Type B pancreatic cell (in vitro differentiated cells): ENCODE measurements at regions not wholly inside any gene's neighbourhood (a gene's known extent, or its start where the extent isn't known, plus 50 kb on each side); places are given as distances from the start of the nearest gene placed in this dataset.
"Not testable (repeated sequence)": the region's sequence is repeated elsewhere in the genome, so short reads cannot be mapped to it uniquely, and the experiment has no call there.

Source experiments
- DNase-seq: peaks from one replicate; pipeline ENCODE4 v3.0.0; 2021; ENCODE audit warnings: mixed read lengths; ENCODE audit not compliant: unreplicated experiment; ENCODE audit errors: extremely low spot score
- H3K27ac Mint-ChIP-seq: 2 replicates; pipeline ENCODE4 v1.8.0; 2021; ENCODE audit warnings: mild to moderate bottlenecking, mixed read lengths
- H3K27me3 Mint-ChIP-seq: 2 replicates; pipeline ENCODE4 v1.8.0; 2021; ENCODE audit warnings: mixed read lengths
- H3K36me3 Mint-ChIP-seq: 2 replicates; pipeline ENCODE4 v1.8.0; 2021; ENCODE audit warnings: mixed read lengths
- H3K4me1 Mint-ChIP-seq: one replicate; pipeline ENCODE4 v1.8.0; 2021; ENCODE audit warnings: mixed read lengths; ENCODE audit not compliant: unreplicated experiment
- H3K4me3 Mint-ChIP-seq: 2 replicates; pipeline ENCODE4 v1.8.0; 2021; ENCODE audit warnings: mild to moderate bottlenecking, mixed read lengths
- H3K9me3 Mint-ChIP-seq: 2 replicates; pipeline ENCODE4 v1.8.0; 2021; ENCODE audit warnings: mixed read lengths
- TF ChIP-seq, protein P1 (sequence below): fragments of 200-600 bp; sonication (generic); conservative IDR thresholded peaks from 2 replicates; pipeline ENCODE4 v1.5.0; 2021; ENCODE audit warnings: antibody characterized with exemption, mild to moderate bottlenecking

DNA sequence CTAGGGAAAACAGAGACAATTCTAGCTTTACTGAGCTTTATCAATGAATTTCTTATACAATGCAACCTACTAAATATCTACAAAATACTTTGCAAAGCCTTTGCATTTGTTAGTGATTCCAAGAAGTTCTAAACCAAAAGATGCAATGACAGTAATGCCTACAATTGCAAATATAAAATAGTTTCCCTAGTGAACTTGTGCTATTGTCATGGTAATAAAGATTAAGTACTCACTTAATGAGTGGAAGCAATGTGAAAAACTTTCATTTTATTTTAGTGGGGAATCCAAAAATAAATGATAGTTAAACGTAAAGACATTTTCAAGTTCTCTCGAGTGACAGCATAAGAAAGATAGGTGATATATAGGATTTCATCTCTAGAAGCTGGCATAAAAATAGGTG is 270.5 kb upstream of the CTNND2 start:
- Mint-ChIP-seq H3K9me3 (no peaks in the 10 kb centered on the region), H3K4me3 (no peak overlapping the region), H3K27ac (no peak overlapping the region), H3K27me3 (peaks cover 3% of the 10 kb centered on the region), H3K36me3 (no peaks in the 10 kb centered on the region), H3K4me1 (no peaks in the 10 kb centered on the region)
- no peak for DNase-seq
- TF ChIP-seq, protein P1, sequence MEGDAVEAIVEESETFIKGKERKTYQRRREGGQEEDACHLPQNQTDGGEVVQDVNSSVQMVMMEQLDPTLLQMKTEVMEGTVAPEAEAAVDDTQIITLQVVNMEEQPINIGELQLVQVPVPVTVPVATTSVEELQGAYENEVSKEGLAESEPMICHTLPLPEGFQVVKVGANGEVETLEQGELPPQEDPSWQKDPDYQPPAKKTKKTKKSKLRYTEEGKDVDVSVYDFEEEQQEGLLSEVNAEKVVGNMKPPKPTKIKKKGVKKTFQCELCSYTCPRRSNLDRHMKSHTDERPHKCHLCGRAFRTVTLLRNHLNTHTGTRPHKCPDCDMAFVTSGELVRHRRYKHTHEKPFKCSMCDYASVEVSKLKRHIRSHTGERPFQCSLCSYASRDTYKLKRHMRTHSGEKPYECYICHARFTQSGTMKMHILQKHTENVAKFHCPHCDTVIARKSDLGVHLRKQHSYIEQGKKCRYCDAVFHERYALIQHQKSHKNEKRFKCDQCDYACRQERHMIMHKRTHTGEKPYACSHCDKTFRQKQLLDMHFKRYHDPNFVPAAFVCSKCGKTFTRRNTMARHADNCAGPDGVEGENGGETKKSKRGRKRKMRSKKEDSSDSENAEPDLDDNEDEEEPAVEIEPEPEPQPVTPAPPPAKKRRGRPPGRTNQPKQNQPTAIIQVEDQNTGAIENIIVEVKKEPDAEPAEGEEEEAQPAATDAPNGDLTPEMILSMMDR, result no peak

DNA sequence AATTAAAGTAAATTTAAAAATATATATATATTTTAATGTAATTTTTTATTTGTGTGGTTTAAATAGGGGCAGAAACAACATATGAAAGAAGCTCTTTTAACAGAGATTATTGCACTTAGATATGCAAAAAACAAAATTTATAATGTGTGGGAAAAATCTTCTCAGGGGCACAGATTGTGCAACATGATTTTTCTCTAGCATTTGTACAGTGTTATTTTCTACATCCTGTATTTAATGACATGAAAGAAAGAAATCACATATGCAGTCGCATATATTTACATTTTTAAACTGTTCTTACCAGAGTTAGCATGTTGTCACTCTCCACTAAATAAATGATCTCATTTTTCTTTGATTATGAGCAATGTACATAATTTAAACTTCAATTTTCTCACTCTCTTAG is 265.3 kb upstream of the CTNND2 start:
- no peak for DNase-seq
- Mint-ChIP-seq H3K27me3 (peaks cover 3% of the 10 kb centered on the region), H3K36me3 (no peaks in the 10 kb centered on the region)

DNA sequence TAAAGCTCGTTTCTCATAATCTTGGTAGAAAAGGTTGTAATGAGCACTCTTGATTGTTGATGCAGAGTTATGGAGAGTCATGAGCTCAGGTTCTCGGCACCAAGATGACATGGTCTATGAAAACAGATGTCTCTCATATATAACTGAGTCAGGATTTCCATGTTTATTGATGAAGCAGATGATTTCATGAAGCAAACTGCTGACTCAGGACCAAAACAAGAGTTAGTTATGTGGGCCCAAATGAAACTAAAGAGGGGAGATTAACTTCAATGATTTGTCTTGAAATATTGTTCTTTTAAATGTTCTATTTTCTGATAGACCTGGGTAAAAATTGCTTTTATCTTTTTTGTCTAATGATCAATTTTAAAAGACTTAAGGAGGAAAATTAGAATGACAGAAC is 258.6 kb upstream of the CTNND2 start:
- H3K4me1 Mint-ChIP-seq, result no peaks in the 10 kb centered on the region
- no peaks in the 10 kb centered on the region for H3K27me3 Mint-ChIP-seq
- TF ChIP-seq, protein P1, result no peak
- no peak overlapping the region for H3K4me3 Mint-ChIP-seq
- H3K9me3 Mint-ChIP-seq, result no peaks in the 10 kb centered on the region
- no peak for DNase-seq
- H3K27ac Mint-ChIP-seq, result no peak overlapping the region
- no peaks in the 10 kb centered on the region for H3K36me3 Mint-ChIP-seq

More for the DNA sequence above, 265.3 kb upstream of the CTNND2 start:
- Mint-ChIP-seq H3K9me3 (no peaks in the 10 kb centered on the region), H3K27ac (no peak overlapping the region), H3K4me3 (no peak overlapping the region), H3K4me1 (no peaks in the 10 kb centered on the region)
- TF ChIP-seq, protein P1, result no peak

DNA sequence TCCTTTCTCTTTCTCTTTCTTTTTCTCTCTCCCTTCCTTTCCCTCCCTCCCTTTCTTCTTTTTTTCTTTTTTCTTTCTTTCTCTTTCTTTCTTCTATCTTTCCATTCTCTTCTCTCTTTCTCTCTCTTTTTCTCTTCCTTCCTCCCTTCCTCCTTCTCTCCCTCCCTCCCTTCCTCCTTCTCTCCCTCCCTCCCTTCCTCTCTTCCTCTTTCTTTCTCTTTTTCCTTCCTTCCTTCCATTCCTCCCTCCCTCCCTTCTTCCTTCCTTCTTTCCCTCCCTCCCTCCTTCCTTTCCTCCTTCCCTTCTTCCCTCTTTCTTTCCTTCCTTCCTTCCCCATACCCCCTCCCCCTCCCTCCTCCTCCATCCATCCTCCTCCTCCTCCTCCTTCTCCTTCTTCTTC is 243.3 kb upstream of the CTNND2 start:
- Mint-ChIP-seq H3K4me3 (no peak overlapping the region), H3K4me1 (no peaks in the 10 kb centered on the region), H3K9me3 (peaks cover 3% of the 10 kb centered on the region), H3K27ac (no peak overlapping the region), H3K36me3 (no peaks in the 10 kb centered on the region), H3K27me3 (no peaks in the 10 kb centered on the region)
- TF ChIP-seq, protein P1, result no peak
- DNase-seq, result no peak

DNA sequence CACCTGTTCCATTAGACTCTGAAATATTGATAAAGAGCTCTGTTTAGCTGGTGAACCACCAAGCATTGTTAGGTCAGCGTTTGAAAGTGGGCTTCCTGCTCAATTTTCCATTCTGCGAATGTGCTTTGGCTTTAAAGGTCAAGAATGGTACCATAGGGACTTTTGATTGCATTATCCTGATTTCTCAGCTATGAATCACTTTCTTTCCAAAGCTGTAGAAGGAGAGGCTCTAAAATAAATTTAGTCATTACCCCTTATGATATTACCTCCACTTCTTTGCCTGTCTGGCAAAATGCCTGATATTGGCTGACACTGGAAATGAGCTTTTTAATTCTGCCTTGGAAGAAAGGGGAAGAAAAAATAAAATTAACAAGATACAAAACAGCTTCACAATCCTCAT is 237.2 kb upstream of the CTNND2 start:
- Mint-ChIP-seq H3K9me3 (peaks cover 3% of the 10 kb centered on the region), H3K36me3 (no peaks in the 10 kb centered on the region), H3K4me3 (no peak overlapping the region), H3K27ac (no peak overlapping the region), H3K27me3 (no peaks in the 10 kb centered on the region), H3K4me1 (no peaks in the 10 kb centered on the region)
- TF ChIP-seq, protein P1, result no peak
- no peak for DNase-seq

DNA sequence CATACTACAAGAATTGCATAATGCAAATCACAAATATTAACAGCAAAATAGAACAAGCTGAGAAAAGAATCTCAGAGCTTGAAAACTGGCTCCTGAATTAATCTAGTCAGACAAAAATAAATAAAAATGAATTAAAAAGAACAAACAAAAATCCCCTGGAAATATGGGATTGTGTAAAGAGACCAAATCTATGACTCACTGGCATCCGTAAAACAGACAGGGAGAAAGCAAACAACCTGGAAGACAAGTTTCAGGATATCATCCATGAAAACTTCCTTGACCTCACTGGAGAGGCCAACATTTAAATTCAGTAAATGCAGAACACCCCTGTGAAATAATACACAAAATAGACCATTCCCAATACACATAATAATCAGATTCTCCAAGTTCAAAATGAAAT is 229.3 kb upstream of the CTNND2 start:
- Mint-ChIP-seq H3K27me3 (no peaks in the 10 kb centered on the region), H3K4me1 (no peaks in the 10 kb centered on the region), H3K9me3 (peaks cover 9% of the 10 kb centered on the region), H3K36me3 (no peaks in the 10 kb centered on the region), H3K27ac (no peak overlapping the region), H3K4me3 (no peak overlapping the region)
- DNase-seq, result no peak
- TF ChIP-seq, protein P1, result no peak

DNA sequence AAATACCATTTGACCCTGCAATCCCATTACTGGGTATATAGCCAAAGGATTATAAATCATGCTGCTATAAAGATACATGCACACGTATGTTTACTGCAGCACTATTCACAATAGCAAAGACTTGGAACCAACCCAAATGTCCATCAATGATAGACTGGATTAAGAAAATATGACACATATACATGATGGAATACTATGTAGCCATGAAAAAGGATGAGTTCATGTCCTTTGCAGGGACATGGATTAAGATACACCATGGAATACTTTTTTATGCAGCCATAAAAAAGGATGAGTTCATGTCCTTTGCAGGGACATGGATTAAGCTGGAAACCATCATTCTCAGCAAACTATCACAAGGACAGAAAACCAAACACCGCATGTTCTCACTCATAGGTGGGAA is 226.8 kb upstream of the CTNND2 start:
- H3K27ac Mint-ChIP-seq, H3K4me3 Mint-ChIP-seq, H3K27me3 Mint-ChIP-seq, H3K9me3 Mint-ChIP-seq, DNase-seq, H3K36me3 Mint-ChIP-seq, H3K4me1 Mint-ChIP-seq: not testable (repeated sequence)
